WTC11 (cell line): ENCODE measurements at regions not wholly inside any gene's neighbourhood (a gene's known extent, or its start where the extent isn't known, plus 50 kb on each side); places are given as distances from the start of the nearest gene placed in this dataset.

ENCODE experiments used
- ESRRA ChIP-seq: sonication (generic); formaldehyde crosslinking; IDR thresholded peaks from 2 replicates; pipeline ENCODE4 v1.8.1; 2022; ENCODE audit warnings: mild to moderate bottlenecking, missing genetic modification reagents, borderline replicate concordance
- TF ChIP-seq, protein P1 (sequence below): fragments of 200-600 bp; IDR thresholded peaks from 2 replicates; pipeline ENCODE4 v1.8.0; 2022; ENCODE audit warnings: antibody characterized with exemption
- TF ChIP-seq, protein P2 (sequence below): sonication (generic); formaldehyde crosslinking; conservative IDR thresholded peaks from 2 replicates; pipeline ENCODE4 v1.8.1; 2023; ENCODE audit warnings: mild to moderate bottlenecking, low read depth, missing genetic modification reagents, moderate library complexity
- TF ChIP-seq, protein P3 (sequence below): sonication (generic); formaldehyde crosslinking; IDR thresholded peaks from 2 replicates; pipeline ENCODE4 v1.8.0; 2023; ENCODE audit warnings: missing genetic modification reagents, mild to moderate bottlenecking, borderline replicate concordance
- TF ChIP-seq, protein P4 (sequence below): sonication (generic); formaldehyde crosslinking; IDR thresholded peaks from 2 replicates; pipeline ENCODE4 v1.8.1; 2023; ENCODE audit warnings: mild to moderate bottlenecking, missing genetic modification reagents, borderline replicate concordance
- TF ChIP-seq, protein P5 (sequence below): sonication (generic); formaldehyde crosslinking; IDR thresholded peaks from 2 replicates; pipeline ENCODE4 v1.8.0; 2022; ENCODE audit warnings: mild to moderate bottlenecking, missing genetic modification reagents
- TF ChIP-seq, protein P6 (sequence below): sonication (generic); formaldehyde crosslinking; IDR thresholded peaks from 2 replicates; pipeline ENCODE4 v1.8.0; 2023; ENCODE audit warnings: mild to moderate bottlenecking, missing genetic modification reagents

DNA sequence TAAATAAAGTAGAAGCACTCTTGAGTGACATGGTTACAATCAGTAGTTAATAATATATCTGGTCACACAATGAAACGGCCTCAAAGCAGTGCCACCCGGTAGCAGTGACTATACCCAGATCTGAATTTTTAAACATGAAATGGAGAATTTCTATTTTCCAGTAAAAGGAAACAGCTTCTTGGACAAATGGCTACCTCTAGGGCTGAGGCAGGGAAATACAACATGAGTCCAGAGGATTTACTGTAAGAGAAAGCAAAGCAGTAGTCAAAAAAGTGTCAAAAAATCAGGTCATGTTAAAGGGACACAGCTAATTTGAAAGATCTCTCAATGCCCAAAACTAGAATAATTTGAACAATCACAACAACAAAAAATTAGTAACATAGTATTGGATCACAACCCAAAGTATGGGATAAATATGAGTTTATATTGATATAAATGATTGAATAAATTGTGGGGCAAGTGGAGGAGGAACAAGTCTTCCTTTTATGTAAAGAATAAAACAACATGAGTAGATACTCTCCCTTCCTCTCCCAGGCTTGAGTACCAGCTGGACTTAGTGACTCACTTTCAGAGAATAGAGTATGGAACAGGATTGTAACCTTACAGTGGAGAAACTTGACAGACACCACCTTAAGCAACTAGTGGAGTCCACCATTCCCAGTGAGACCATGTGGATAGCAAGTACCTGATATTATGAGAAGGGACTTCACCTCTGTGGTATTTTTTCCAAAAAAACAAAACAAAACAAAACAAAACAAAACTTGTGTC, 180.8 kb downstream of the MBD2 start:
- TF ChIP-seq, protein P1, sequence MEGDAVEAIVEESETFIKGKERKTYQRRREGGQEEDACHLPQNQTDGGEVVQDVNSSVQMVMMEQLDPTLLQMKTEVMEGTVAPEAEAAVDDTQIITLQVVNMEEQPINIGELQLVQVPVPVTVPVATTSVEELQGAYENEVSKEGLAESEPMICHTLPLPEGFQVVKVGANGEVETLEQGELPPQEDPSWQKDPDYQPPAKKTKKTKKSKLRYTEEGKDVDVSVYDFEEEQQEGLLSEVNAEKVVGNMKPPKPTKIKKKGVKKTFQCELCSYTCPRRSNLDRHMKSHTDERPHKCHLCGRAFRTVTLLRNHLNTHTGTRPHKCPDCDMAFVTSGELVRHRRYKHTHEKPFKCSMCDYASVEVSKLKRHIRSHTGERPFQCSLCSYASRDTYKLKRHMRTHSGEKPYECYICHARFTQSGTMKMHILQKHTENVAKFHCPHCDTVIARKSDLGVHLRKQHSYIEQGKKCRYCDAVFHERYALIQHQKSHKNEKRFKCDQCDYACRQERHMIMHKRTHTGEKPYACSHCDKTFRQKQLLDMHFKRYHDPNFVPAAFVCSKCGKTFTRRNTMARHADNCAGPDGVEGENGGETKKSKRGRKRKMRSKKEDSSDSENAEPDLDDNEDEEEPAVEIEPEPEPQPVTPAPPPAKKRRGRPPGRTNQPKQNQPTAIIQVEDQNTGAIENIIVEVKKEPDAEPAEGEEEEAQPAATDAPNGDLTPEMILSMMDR = no peak
- TF ChIP-seq, protein P2, sequence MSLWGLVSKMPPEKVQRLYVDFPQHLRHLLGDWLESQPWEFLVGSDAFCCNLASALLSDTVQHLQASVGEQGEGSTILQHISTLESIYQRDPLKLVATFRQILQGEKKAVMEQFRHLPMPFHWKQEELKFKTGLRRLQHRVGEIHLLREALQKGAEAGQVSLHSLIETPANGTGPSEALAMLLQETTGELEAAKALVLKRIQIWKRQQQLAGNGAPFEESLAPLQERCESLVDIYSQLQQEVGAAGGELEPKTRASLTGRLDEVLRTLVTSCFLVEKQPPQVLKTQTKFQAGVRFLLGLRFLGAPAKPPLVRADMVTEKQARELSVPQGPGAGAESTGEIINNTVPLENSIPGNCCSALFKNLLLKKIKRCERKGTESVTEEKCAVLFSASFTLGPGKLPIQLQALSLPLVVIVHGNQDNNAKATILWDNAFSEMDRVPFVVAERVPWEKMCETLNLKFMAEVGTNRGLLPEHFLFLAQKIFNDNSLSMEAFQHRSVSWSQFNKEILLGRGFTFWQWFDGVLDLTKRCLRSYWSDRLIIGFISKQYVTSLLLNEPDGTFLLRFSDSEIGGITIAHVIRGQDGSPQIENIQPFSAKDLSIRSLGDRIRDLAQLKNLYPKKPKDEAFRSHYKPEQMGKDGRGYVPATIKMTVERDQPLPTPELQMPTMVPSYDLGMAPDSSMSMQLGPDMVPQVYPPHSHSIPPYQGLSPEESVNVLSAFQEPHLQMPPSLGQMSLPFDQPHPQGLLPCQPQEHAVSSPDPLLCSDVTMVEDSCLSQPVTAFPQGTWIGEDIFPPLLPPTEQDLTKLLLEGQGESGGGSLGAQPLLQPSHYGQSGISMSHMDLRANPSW = no peak
- TF ChIP-seq ESRRA = no peak
- TF ChIP-seq, protein P3, sequence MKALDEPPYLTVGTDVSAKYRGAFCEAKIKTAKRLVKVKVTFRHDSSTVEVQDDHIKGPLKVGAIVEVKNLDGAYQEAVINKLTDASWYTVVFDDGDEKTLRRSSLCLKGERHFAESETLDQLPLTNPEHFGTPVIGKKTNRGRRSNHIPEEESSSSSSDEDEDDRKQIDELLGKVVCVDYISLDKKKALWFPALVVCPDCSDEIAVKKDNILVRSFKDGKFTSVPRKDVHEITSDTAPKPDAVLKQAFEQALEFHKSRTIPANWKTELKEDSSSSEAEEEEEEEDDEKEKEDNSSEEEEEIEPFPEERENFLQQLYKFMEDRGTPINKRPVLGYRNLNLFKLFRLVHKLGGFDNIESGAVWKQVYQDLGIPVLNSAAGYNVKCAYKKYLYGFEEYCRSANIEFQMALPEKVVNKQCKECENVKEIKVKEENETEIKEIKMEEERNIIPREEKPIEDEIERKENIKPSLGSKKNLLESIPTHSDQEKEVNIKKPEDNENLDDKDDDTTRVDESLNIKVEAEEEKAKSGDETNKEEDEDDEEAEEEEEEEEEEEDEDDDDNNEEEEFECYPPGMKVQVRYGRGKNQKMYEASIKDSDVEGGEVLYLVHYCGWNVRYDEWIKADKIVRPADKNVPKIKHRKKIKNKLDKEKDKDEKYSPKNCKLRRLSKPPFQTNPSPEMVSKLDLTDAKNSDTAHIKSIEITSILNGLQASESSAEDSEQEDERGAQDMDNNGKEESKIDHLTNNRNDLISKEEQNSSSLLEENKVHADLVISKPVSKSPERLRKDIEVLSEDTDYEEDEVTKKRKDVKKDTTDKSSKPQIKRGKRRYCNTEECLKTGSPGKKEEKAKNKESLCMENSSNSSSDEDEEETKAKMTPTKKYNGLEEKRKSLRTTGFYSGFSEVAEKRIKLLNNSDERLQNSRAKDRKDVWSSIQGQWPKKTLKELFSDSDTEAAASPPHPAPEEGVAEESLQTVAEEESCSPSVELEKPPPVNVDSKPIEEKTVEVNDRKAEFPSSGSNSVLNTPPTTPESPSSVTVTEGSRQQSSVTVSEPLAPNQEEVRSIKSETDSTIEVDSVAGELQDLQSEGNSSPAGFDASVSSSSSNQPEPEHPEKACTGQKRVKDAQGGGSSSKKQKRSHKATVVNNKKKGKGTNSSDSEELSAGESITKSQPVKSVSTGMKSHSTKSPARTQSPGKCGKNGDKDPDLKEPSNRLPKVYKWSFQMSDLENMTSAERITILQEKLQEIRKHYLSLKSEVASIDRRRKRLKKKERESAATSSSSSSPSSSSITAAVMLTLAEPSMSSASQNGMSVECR (CRISPR knock-in tag) = no peak
- TF ChIP-seq, protein P4, sequence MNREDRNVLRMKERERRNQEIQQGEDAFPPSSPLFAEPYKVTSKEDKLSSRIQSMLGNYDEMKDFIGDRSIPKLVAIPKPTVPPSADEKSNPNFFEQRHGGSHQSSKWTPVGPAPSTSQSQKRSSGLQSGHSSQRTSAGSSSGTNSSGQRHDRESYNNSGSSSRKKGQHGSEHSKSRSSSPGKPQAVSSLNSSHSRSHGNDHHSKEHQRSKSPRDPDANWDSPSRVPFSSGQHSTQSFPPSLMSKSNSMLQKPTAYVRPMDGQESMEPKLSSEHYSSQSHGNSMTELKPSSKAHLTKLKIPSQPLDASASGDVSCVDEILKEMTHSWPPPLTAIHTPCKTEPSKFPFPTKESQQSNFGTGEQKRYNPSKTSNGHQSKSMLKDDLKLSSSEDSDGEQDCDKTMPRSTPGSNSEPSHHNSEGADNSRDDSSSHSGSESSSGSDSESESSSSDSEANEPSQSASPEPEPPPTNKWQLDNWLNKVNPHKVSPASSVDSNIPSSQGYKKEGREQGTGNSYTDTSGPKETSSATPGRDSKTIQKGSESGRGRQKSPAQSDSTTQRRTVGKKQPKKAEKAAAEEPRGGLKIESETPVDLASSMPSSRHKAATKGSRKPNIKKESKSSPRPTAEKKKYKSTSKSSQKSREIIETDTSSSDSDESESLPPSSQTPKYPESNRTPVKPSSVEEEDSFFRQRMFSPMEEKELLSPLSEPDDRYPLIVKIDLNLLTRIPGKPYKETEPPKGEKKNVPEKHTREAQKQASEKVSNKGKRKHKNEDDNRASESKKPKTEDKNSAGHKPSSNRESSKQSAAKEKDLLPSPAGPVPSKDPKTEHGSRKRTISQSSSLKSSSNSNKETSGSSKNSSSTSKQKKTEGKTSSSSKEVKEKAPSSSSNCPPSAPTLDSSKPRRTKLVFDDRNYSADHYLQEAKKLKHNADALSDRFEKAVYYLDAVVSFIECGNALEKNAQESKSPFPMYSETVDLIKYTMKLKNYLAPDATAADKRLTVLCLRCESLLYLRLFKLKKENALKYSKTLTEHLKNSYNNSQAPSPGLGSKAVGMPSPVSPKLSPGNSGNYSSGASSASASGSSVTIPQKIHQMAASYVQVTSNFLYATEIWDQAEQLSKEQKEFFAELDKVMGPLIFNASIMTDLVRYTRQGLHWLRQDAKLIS (CRISPR knock-in tag) = no peak
- TF ChIP-seq, protein P5, sequence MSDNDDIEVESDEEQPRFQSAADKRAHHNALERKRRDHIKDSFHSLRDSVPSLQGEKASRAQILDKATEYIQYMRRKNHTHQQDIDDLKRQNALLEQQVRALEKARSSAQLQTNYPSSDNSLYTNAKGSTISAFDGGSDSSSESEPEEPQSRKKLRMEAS (CRISPR knock-in tag) = no peak
- TF ChIP-seq, protein P6, sequence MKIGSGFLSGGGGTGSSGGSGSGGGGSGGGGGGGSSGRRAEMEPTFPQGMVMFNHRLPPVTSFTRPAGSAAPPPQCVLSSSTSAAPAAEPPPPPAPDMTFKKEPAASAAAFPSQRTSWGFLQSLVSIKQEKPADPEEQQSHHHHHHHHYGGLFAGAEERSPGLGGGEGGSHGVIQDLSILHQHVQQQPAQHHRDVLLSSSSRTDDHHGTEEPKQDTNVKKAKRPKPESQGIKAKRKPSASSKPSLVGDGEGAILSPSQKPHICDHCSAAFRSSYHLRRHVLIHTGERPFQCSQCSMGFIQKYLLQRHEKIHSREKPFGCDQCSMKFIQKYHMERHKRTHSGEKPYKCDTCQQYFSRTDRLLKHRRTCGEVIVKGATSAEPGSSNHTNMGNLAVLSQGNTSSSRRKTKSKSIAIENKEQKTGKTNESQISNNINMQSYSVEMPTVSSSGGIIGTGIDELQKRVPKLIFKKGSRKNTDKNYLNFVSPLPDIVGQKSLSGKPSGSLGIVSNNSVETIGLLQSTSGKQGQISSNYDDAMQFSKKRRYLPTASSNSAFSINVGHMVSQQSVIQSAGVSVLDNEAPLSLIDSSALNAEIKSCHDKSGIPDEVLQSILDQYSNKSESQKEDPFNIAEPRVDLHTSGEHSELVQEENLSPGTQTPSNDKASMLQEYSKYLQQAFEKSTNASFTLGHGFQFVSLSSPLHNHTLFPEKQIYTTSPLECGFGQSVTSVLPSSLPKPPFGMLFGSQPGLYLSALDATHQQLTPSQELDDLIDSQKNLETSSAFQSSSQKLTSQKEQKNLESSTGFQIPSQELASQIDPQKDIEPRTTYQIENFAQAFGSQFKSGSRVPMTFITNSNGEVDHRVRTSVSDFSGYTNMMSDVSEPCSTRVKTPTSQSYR = no peak
